RWPE1 (cell line): ENCODE measurements at regions not wholly inside any gene's neighbourhood (a gene's known extent, or its start where the extent isn't known, plus 50 kb on each side); places are given as distances from the start of the nearest gene placed in this dataset.

ENCODE experiments used
- CTCF ChIA-PET: fragments of 350-600 bp; sonication (Branson Sonifier 250); formaldehyde crosslinking; extraction: SDS; loops from one replicate; lab custom pipeline; 2021; lab: Yijun Ruan, JAX
- POLR2A ChIA-PET: fragments of 400-600 bp; formaldehyde crosslinking; extraction: SDS; loops from one replicate; lab custom pipeline; 2020; ENCODE audit warnings: antibody characterized with exemption; ENCODE audit not compliant: low non-redundant PET; lab: Yijun Ruan, JAX
- DNase-seq: peaks from one replicate; pipeline ENCODE4 v3.0.0; 2012; ENCODE audit warnings: low spot score
- H3K27ac ChIP-seq: fragments of 450-650 bp; 2 replicates; pipeline ENCODE4 v1.5.1; 2017
- TF ChIP-seq, protein P1 (sequence below): fragments of 450-650 bp; conservative IDR thresholded peaks from 2 replicates; pipeline ENCODE4 v1.5.1; 2017; ENCODE audit warnings: low read depth, mild to moderate bottlenecking

DNA sequence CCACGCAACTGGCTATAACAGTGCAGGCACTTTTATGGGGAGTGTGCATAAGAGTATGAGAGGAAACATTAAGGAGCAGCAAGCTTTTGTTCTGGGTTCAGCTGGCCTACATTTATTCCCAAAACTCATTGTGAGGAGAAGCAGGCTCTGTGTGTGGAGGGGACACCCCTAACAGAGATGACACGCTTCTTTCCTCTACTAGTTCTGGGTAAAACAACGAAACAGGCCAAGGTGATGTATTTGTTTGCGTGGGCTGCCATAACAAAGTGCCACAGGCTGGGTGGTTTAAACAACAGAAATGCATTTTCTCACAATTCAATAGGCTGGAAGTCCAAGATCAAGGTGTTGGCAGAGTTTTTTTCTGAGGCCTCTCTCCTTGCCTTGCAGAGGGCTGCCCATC is 488.6 kb downstream of the MID1IP1 start:
- TF ChIP-seq, protein P1, sequence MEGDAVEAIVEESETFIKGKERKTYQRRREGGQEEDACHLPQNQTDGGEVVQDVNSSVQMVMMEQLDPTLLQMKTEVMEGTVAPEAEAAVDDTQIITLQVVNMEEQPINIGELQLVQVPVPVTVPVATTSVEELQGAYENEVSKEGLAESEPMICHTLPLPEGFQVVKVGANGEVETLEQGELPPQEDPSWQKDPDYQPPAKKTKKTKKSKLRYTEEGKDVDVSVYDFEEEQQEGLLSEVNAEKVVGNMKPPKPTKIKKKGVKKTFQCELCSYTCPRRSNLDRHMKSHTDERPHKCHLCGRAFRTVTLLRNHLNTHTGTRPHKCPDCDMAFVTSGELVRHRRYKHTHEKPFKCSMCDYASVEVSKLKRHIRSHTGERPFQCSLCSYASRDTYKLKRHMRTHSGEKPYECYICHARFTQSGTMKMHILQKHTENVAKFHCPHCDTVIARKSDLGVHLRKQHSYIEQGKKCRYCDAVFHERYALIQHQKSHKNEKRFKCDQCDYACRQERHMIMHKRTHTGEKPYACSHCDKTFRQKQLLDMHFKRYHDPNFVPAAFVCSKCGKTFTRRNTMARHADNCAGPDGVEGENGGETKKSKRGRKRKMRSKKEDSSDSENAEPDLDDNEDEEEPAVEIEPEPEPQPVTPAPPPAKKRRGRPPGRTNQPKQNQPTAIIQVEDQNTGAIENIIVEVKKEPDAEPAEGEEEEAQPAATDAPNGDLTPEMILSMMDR = no peak

DNA sequence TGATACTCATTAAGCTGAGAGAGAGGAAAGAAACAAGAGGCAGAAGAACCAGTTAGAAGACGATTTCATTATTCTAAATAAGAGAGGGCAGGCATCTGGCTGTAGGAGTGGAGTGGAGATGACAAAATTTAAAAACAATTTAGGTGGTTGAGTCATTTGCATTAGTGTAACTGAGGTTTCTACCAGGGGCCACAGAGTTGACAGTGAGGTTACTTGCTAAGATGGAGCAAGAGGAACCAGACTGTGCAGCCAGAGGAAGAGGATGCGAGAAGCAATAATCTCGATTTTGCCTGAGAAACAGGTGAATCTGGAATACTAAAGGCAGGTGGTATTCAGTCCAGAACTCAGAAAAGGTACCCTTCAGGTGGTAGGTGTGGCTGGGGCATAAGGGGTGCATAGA is 491.9 kb downstream of the MID1IP1 start:
- CTCF ChIA-PET = no interaction called here
- TF ChIP-seq, protein P1 = no peak
- H3K27ac ChIP-seq = no peak overlapping the region
- POLR2A ChIA-PET = no interaction called here
- DNase-seq = no peak

More for the DNA sequence above, 488.6 kb downstream of the MID1IP1 start:
- CTCF ChIA-PET = no interaction called here
- POLR2A ChIA-PET = no interaction called here
- H3K27ac ChIP-seq = no peak overlapping the region
- no peak for DNase-seq

DNA sequence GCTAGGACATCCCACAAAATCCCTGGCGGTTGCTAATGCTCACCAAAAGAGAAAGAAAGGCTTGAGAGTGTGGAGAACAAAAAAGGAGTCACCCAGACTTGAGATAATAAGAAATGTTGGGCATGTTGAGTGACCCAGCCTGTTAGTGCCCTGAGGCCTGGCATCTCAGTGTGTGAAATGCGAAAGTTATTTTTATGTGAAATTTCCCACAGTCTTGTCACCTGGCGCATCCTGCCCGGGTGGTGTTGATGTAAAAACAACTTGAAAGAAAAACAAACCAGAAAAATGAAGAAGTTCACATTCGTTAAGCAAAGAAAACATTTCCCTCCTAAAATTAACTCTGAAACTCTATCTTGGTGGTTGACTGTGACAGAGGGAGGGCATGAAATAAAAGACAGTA is 495.2 kb downstream of the MID1IP1 start:
- DNase-seq = no peak
- CTCF ChIA-PET = no interaction called here
- POLR2A ChIA-PET = no interaction called here
- H3K27ac ChIP-seq = no peak overlapping the region
- TF ChIP-seq, protein P1 = no peak

DNA sequence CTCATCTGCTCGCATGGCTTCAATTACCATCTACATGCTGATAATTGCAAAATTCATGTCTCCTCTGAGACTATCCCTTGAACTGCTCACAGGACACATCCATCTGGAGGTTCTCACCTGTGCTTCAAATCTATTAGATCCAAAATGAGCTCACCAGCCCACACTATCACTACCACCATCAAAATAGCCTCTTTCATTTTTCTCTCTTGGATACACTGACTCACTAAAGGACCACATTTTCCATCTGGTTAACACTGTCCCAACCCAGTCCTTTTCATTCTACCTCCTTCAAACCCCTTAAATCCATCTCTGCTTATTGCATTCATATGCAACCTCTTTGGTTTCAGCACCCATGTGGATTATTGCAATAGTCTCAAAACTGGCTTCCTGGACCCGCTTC is 497.6 kb downstream of the MID1IP1 start:
- DNase-seq = no peak
- POLR2A ChIA-PET = no interaction called here
- TF ChIP-seq, protein P1 = no peak
- no peak overlapping the region for H3K27ac ChIP-seq
- CTCF ChIA-PET = no interaction called here

DNA sequence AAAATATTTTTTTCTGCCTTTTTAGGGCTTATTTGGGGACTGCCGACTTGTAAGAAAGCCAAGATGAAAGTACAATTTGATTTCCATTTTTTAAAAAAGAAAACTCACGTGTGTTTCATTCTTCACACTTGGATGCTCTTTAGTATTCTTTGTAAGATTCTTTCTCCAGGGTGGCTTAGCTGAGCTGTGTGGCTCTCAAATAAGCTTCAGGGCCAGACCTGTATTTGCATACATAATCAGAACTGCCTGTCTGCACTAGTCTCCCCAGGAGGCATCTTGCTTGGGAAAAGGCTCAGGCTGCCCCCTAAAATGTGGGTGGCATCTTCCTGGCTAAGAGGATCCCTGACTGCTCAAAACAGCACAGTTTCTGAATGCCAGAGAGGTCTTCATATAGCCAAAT is 498.4 kb downstream of the MID1IP1 start:
- POLR2A ChIA-PET = no interaction called here
- H3K27ac ChIP-seq = no peak overlapping the region
- DNase-seq = no peak
- CTCF ChIA-PET = no interaction called here
- TF ChIP-seq, protein P1 = no peak

DNA sequence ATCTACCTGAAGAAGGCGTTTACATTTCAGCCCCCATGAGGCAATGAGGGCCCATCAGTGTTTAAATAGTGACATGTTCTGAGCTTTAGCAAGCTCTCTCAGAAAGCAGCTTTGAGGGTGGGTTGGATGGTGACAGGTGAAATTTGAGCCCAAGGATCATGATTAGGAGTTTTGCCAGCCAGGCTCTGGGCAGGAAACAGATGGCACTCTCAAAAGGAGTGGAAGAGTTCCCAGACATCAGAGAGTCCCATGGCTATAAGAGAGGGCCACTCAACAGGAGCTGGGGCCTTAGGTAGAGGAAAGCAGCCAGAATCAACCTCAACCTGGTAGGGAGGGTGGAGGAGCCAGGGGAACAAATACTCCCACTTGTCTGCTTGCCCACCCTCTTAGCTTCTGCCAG is 499.8 kb downstream of the MID1IP1 start:
- no peak overlapping the region for H3K27ac ChIP-seq
- no peak for DNase-seq
- ChIA-PET POLR2A (no interaction called here), CTCF (interaction anchor here (0.7 kb wide), 1 partner anchor 1012 kb away, joined by 4 read pairs; no protein-coding TSS in a partner anchor)
- TF ChIP-seq, protein P1 = no peak

DNA sequence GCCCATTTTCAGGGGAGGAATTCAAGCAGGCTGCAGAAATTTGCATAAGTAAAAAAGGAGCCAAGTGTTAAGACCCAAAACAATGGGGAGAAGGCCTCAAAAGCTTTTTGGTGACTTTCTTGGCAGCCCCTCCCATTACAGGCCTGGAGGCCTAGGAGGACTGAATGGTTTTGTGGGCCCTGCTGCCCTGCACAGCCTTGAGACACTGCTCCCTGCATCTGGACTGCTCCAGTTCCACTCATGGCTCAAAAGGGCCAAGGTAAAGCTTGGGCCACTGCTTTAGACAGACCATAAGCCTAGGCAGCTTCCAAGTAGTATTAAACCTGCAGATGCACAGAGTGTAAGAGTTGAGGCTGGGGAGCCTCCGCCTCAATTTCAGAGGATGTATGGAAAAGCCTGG is 501.6 kb downstream of the MID1IP1 start:
- H3K27ac ChIP-seq = no peak overlapping the region
- TF ChIP-seq, protein P1 = no peak
- ChIA-PET CTCF (interaction anchor here (0.7 kb wide), 1 partner anchor 527 kb away, joined by 3 read pairs; no protein-coding TSS in a partner anchor), POLR2A (no interaction called here)
- no peak for DNase-seq
